Heart left ventricle (tissue), 16 donors: ENCODE measurements at regions not wholly inside any gene's neighbourhood (a gene's known extent, or its start where the extent isn't known, plus 50 kb on each side); places are given as distances from the start of the nearest gene placed in this dataset.

Experiments
- ATAC-seq, 4 donors: fragments of 200-7000 bp; cut with Tn5 transposase; one replicate each; pipeline ENCODE4 v1.9.1; 2020 to 2022; ENCODE audit warnings: moderate library complexity in 4 of 4, mild to moderate bottlenecking in 3 of 4, moderate number of reproducible peaks in 1 of 4
- DNase-seq, 5 donors: peaks; one replicate each; pipeline ENCODE4 v3.0.0-alpha.2; 2020
- H3K27ac ChIP-seq, 12 donors: fragments of 200-600 bp; sonication (generic) in 4 of 12; one replicate each; pipeline versions ENCODE4 v1.5.0 to v1.8.0; 2016 to 2022; ENCODE audit warnings: mild to moderate bottlenecking in 2 of 12
- H3K27me3 ChIP-seq, 9 donors: fragments of 200-600 bp; sonication (generic) in 2 of 9; one replicate each; pipeline versions ENCODE4 v1.5.1 to v1.8.0; 2016 to 2022; ENCODE audit warnings: mild to moderate bottlenecking in 3 of 9
- H3K36me3 ChIP-seq, 9 donors: fragments of 200-600 bp; sonication (generic) in 2 of 9; one replicate each; pipeline versions ENCODE4 v1.5.0 to v1.8.0; 2018 to 2022; ENCODE audit warnings: mild to moderate bottlenecking in 2 of 9
- H3K4me1 ChIP-seq, 12 donors: fragments of 200-600 bp; sonication (generic) in 4 of 12; one replicate each; pipeline versions ENCODE4 v1.5.0 to v1.8.0; 2016 to 2022; ENCODE audit warnings: mild to moderate bottlenecking in 3 of 12
- H3K4me3 ChIP-seq, 12 donors: fragments of 200-600 bp; sonication (generic) in 4 of 12; one replicate each; pipeline versions ENCODE4 v1.5.0 to v1.8.0; 2017 to 2022; ENCODE audit warnings: mild to moderate bottlenecking in 9 of 12, moderate library complexity in 4 of 12
- H3K9me3 ChIP-seq, 12 donors: fragments of 200-600 bp; sonication (generic) in 4 of 12; one replicate each; pipeline versions ENCODE4 v1.5.0 to v1.8.0; 2016 to 2022; ENCODE audit warnings: mild to moderate bottlenecking in 1 of 12
- POLR2A ChIP-seq, 2 donors: fragments of 450-650 bp; IDR thresholded peaks; one replicate each; pipeline ENCODE4 v1.6.1; 2017; ENCODE audit warnings: antibody characterized with exemption in 2 of 2, mild to moderate bottlenecking in 2 of 2, moderate library complexity in 2 of 2
- WGBS, 4 donors: extraction: QIAGEN DNeasy Blood & Tissue Kit in 2 of 4; methylation state at CpG; one replicate each; pipeline versions ENCODE4 v1.1.5 to v1.1.7; 2013 to 2018; 5-methylcytosine and 5-hydroxymethylcytosine counted together
- intact Hi-C, 10 donors: fragments of 100-400 bp; cut with DNase I; formaldehyde crosslinking; loops; one replicate each; pipeline versions ENCODE4 v1.11.1 to v1.14.2; 2022
- TF ChIP-seq, protein P1 (sequence below), 12 donors: fragments of 200-600 bp; sonication (generic) in 4 of 12; IDR thresholded peaks; one replicate each; pipeline versions ENCODE4 v1.5.0 to v1.8.0; 2018 to 2022; ENCODE audit warnings: antibody characterized with exemption in 12 of 12, mild to moderate bottlenecking in 5 of 12
- donor health status: ischemic (EF 13 %, LVEDD 7.1; RV severe dilation, severe dysfunction).
- donor health status: healthy with polysubstance abuse.
- donor health status: DM: no; HTN: yes; CAD: no.
- donor health status: DM: no; HTN: no; CAD: no.
- donor health status: ischemic (EF 25% LVEDD 6.9; RV normal size, moderate dysfunction).
- donor health status: ischemic (EF 25% LVEDD 5.7; RV mildly dilated, moderate dysfunction).
- donor health status: healthy.
- donor health status: DM: yes; HTN: yes; CAD: no.
- donor health status: ischemic (EF 35%, LVEDD 5.7; RV mildly dilated, moderate dysfunction).
- donor health status: nonischemic (EF 11% LVEDD 7.7; RV severe dilation, severe dysfunction).
- donor health status: DM: yes; HTN: yes; CAD: no.
- donor health status: PGD.
- donor health status: ischemic (EF 29% LVEDD 5.4; RV normal size, mild dysfunction).
- donor health status: nonischemic (EF 23%, LVEDD 6.1; RV moderate dilation, normal function).

DNA sequence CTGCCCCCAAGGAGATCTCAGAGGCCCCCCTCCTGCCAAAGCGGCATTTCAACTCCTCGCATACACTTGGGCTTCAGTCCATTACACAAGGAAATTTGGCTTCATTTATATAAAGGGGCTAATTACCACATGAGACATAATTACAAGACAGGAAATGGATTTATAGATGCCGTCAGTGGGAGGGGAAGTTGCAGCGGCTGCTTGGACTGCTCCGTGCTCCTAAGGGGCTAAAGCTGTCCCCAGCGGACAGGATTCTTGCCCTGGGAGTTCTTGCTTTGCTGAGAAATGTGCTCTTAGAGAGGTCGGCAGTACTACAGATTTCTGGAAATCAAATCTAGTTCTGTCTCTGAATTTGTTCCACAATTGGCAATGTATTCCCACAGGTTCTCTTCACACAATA, 57.2 kb upstream of the NLK start:
- Histone ChIP-seq H3K36me3 (no peaks in the 10 kb centered on the region), H3K9me3 (no peaks in the 10 kb centered on the region), H3K4me3 (peak overlapping the region in 1 of 12 donors; percentile 9), H3K27me3 (peaks cover 0 to 8% (median 0%) of the 10 kb centered on the region in 9 donors), H3K4me1 (peaks cover 0 to 27% (median 11%) of the 10 kb centered on the region in 12 donors), H3K27ac (peak overlapping the region; percentile 12 to 79 (median 48))
- ATAC-seq (peak in 3 of 4 donors; percentile 55 to 75 (median 73)), DNase-seq (peak in 3 of 5 donors; percentile 30 to 37 (median 30))
- TF ChIP-seq, protein P1, sequence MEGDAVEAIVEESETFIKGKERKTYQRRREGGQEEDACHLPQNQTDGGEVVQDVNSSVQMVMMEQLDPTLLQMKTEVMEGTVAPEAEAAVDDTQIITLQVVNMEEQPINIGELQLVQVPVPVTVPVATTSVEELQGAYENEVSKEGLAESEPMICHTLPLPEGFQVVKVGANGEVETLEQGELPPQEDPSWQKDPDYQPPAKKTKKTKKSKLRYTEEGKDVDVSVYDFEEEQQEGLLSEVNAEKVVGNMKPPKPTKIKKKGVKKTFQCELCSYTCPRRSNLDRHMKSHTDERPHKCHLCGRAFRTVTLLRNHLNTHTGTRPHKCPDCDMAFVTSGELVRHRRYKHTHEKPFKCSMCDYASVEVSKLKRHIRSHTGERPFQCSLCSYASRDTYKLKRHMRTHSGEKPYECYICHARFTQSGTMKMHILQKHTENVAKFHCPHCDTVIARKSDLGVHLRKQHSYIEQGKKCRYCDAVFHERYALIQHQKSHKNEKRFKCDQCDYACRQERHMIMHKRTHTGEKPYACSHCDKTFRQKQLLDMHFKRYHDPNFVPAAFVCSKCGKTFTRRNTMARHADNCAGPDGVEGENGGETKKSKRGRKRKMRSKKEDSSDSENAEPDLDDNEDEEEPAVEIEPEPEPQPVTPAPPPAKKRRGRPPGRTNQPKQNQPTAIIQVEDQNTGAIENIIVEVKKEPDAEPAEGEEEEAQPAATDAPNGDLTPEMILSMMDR (IDR thresholded peaks at IDR 0.05), result no peak
- TF ChIP-seq POLR2A (IDR thresholded peaks at IDR 0.05), result no peak
- 30 to 46% (median 43%) methylated on average over 7 of the region's 7 CpGs for whole genome bisulfite sequencing, 4 donors
- intact Hi-C loops, result loop anchor here in 4 of 10 donors (5.0 to 10.0 kb wide), 4 partner anchors 48 to 59 kb away; partner anchors contain the start of gene NLK (in 2 of the 4)

DNA sequence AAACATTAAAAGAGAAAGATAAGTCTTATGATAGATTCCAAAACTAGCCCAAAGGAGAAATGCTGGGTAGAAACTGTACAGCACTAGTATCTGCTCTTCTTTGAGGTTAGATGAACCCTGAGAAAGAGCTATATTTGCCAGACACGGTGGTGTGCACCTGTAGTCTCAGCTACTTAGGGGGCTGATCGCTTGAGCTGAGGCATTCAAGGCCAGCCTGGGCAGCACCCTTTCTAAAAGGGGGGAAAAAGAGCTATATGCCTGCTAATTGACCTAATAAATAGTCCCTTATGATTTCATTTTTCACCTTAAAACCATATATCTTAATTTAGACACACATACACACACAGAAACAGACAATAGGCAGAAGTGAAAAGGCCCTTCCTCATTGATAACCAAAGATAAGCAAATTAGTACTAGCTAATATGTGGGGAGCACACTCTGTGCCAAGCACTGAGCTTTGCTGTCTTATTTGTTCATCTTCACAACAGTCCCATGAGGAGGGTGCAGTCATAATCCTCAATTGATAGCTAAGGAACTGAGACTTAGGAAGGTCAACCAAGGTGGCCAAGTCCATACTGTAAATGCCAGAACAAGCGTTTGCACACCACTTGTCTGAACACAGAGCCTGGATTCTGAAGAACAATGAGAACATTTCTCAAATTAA, 56.6 kb upstream of the NLK start:
- Histone ChIP-seq H3K4me3 (no peak overlapping the region), H3K4me1 (peaks cover 0 to 27% (median 11%) of the 10 kb centered on the region in 12 donors), H3K27ac (peak overlapping the region in 11 of 12 donors; percentile 13 to 79 (median 52)), H3K36me3 (no peaks in the 10 kb centered on the region), H3K9me3 (no peaks in the 10 kb centered on the region), H3K27me3 (peaks cover 0 to 8% (median 0%) of the 10 kb centered on the region in 9 donors)
- DNase-seq (no peak), ATAC-seq (no peak)
- TF ChIP-seq, protein P1 (IDR thresholded peaks at IDR 0.05), result no peak
- TF ChIP-seq POLR2A (IDR thresholded peaks at IDR 0.05), result no peak
- 67 to 80% (median 74%) methylated on average over 3 of the region's 3 CpGs for WGBS, 4 donors
- intact Hi-C loops, result loop anchor here in 4 of 10 donors (5.0 to 10.0 kb wide), 4 partner anchors 49 to 59 kb away; partner anchors contain the start of gene NLK (in 2 of the 4)

DNA sequence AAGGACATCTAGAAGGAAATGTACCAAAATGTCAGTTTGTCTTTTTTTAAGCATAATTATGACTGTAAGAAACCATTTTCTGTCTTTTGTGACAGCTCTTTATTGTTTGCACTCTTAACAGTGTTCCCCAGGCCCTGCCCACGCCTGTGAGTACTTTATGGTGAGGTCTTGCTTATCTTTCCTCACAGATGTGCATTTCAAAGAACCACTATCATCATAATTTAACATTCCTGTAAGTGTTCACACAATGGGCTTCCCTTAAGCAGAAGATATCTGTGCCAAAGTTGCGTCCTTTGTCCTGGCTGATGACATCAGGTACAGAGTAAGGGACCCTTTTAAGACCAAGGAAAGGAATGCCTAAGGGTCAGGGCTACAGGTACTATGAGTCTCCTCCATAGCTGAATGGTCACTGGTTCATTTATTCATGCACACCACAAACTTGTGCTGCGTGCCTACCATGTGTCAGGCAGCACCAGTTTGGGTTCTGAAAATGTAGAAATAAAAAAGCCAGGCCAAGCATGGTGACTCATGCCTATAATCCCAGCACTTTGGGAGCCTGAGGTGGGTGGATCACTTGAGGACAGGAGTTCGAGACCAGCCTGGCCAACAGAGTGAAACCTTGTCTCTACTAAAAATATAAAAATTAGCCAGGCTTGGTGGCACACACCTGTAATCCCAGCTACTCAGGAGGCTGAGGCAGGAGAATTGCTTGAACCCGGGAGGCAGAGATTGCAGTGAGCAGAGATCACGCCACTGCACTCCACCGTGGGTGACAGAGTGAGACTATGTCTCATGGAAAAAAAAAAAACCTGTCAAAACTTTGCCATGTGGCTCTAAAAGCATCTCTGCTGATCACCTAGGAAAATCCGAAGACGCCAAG, 55.4 kb upstream of the NLK start:
- peak in 3 of 4 donors; percentile 54 to 70 (median 66) for ATAC-seq
- peaks cover 0 to 8% (median 0%) of the 10 kb centered on the region in 9 donors for H3K27me3 ChIP-seq
- no peaks in the 10 kb centered on the region for H3K9me3 ChIP-seq
- TF ChIP-seq, protein P1 (IDR thresholded peaks at IDR 0.05), result no peak
- no peak for TF ChIP-seq POLR2A (IDR thresholded peaks at IDR 0.05)
- WGBS, 4 donors, result 85 to 90% (median 88%) methylated on average over 9 of the region's 9 CpGs
- intact Hi-C loops, result loop anchor here in 4 of 10 donors (5.0 to 10.0 kb wide), 4 partner anchors 48 to 58 kb away; partner anchors contain the start of gene NLK (in 2 of the 4)
- H3K4me1 ChIP-seq, result peaks cover 0 to 22% (median 11%) of the 10 kb centered on the region in 12 donors
- no peaks in the 10 kb centered on the region for H3K36me3 ChIP-seq
- H3K27ac ChIP-seq, result peak overlapping the region in 4 of 12 donors; percentile 7 to 79 (median 74)
- H3K4me3 ChIP-seq, result no peak overlapping the region
- peak in 1 of 5 donors; percentile 44 for DNase-seq
